H9 (cell line): ENCODE measurements at regions not wholly inside any gene's neighbourhood (a gene's known extent, or its start where the extent isn't known, plus 50 kb on each side); places are given as distances from the start of the nearest gene placed in this dataset.

ENCODE experiments used
- DNase-seq: peaks from one replicate; pipeline ENCODE4 v3.0.0-alpha.2; 2017
- H2AFZ ChIP-seq: one replicate; pipeline ENCODE4 v1.6.1; 2013; ENCODE audit warnings: mild to moderate bottlenecking, low read length, control low read depth, moderate library complexity
- H2AK5ac ChIP-seq: 2 replicates; pipeline ENCODE4 v1.6.1; 2013; ENCODE audit warnings: low read length, control low read depth, mixed read lengths; ENCODE audit not compliant: insufficient read length
- H2BK120ac ChIP-seq: one replicate; pipeline ENCODE4 v1.6.1; 2013; ENCODE audit warnings: low read depth, mild to moderate bottlenecking, low read length, control low read depth, inconsistent platforms; ENCODE audit not compliant: poor library complexity, severe bottlenecking
- H2BK12ac ChIP-seq: 2 replicates; pipeline ENCODE4 v1.6.1; 2013; ENCODE audit warnings: low read length, control low read depth, mixed read lengths, low read depth; ENCODE audit not compliant: insufficient read length
- H2BK15ac ChIP-seq: 2 replicates; pipeline ENCODE4 v1.6.1; 2013; ENCODE audit warnings: low read depth, low read length, control low read depth
- H2BK20ac ChIP-seq: one replicate; pipeline ENCODE4 v1.6.1; 2013; ENCODE audit warnings: low read depth, mild to moderate bottlenecking, low read length, control low read depth, inconsistent platforms; ENCODE audit not compliant: poor library complexity, severe bottlenecking
- H2BK5ac ChIP-seq: 2 replicates; pipeline ENCODE4 v1.6.1; 2013; ENCODE audit warnings: low read length, control low read depth, mixed read lengths; ENCODE audit not compliant: insufficient read length
- H3K14ac ChIP-seq: 2 replicates; pipeline ENCODE4 v1.6.1; 2013; ENCODE audit warnings: low read length, control low read depth; ENCODE audit not compliant: insufficient read depth
- H3K18ac ChIP-seq: 2 replicates; pipeline ENCODE4 v1.6.1; 2013; ENCODE audit warnings: low read depth, mild to moderate bottlenecking, mixed read lengths, low read length, control low read depth; ENCODE audit not compliant: insufficient read length
- H3K23ac ChIP-seq: 2 replicates; pipeline ENCODE4 v1.6.1; 2013; ENCODE audit warnings: low read length, control low read depth, mixed read lengths, low read depth; ENCODE audit not compliant: insufficient read length
- H3K23me2 ChIP-seq: 2 replicates; pipeline ENCODE4 v1.6.1; 2013; ENCODE audit warnings: low read depth, mild to moderate bottlenecking, mixed read lengths, low read length, control low read depth; ENCODE audit not compliant: insufficient read length, poor library complexity, severe bottlenecking
- H3K27ac ChIP-seq: 2 replicates; pipeline ENCODE4 v1.5.1; 2013; ENCODE audit warnings: low read length, control low read depth, mixed read lengths, low read depth; ENCODE audit not compliant: insufficient read length
- H3K27me3 ChIP-seq: 2 replicates; pipeline ENCODE4 v1.6.1; 2013; ENCODE audit warnings: low read length, control low read depth, inconsistent platforms; ENCODE audit not compliant: insufficient read depth
- H3K4ac ChIP-seq: 2 replicates; pipeline ENCODE4 v1.6.1; 2013; ENCODE audit warnings: low read depth, mild to moderate bottlenecking, control low read depth, inconsistent platforms, low read length, moderate library complexity
- H3K4me1 ChIP-seq: 2 replicates; pipeline ENCODE4 v1.6.1; 2013; ENCODE audit warnings: low read length, control low read depth, inconsistent platforms; ENCODE audit not compliant: insufficient read depth
- H3K4me2 ChIP-seq: 2 replicates; pipeline ENCODE4 v1.6.1; 2013; ENCODE audit warnings: low read length, control low read depth, mixed read lengths; ENCODE audit not compliant: insufficient read length, insufficient read depth
- H3K56ac ChIP-seq: 2 replicates; pipeline ENCODE4 v1.6.1; 2013; ENCODE audit warnings: low read depth, mild to moderate bottlenecking, mixed read lengths, low read length, control low read depth; ENCODE audit not compliant: insufficient read length
- H3K79me1 ChIP-seq: 2 replicates; pipeline ENCODE4 v1.6.1; 2013; ENCODE audit warnings: low read depth, mild to moderate bottlenecking, moderate library complexity, low read length, control low read depth, inconsistent platforms; ENCODE audit not compliant: insufficient read depth, poor library complexity, severe bottlenecking
- H3K79me2 ChIP-seq: 2 replicates; pipeline ENCODE4 v1.6.1; 2013; ENCODE audit warnings: low read length, control low read depth, inconsistent platforms; ENCODE audit not compliant: insufficient read depth
- H3K9ac ChIP-seq: 2 replicates; pipeline ENCODE4 v1.6.1; 2013; ENCODE audit warnings: low read length, control low read depth, mixed read lengths; ENCODE audit not compliant: insufficient read length; ENCODE audit errors: extremely low read depth
- H3K9me3 ChIP-seq: one replicate; pipeline ENCODE4 v1.6.1; 2013; ENCODE audit warnings: low read depth, low read length, inconsistent platforms; ENCODE audit not compliant: control insufficient read depth
- H3T11ph ChIP-seq: one replicate; pipeline ENCODE4 v1.6.1; 2013; ENCODE audit warnings: mild to moderate bottlenecking, low read length, control low read depth, inconsistent platforms
- H4K20me1 ChIP-seq: one replicate; pipeline ENCODE4 v1.6.1; 2013; ENCODE audit not compliant: control insufficient read depth, insufficient read length, insufficient read depth
- H4K5ac ChIP-seq: 2 replicates; pipeline ENCODE4 v1.6.1; 2013; ENCODE audit warnings: low read depth, mild to moderate bottlenecking, mixed read lengths, low read length, control low read depth; ENCODE audit not compliant: insufficient read length
- H4K8ac ChIP-seq: replicated peaks from 2 replicates; pipeline ENCODE4 v1.6.1; 2013; ENCODE audit warnings: low read length, control low read depth, mixed read lengths, low read depth; ENCODE audit not compliant: insufficient read length
- H4K91ac ChIP-seq: 2 replicates; pipeline ENCODE4 v1.6.1; 2013; ENCODE audit warnings: low read depth, mild to moderate bottlenecking, moderate library complexity, mixed read lengths, low read length, control low read depth; ENCODE audit not compliant: insufficient read length
- H3K27ac Mint-ChIP-seq, 3 experiments: 2 replicates in 2 of 3; 3 replicates in 1 of 3; pipeline ENCODE4 v1.8.0; 2020 to 2021; ENCODE audit warnings: mixed read lengths in 3 of 3, mild to moderate bottlenecking in 1 of 3, moderate library complexity in 1 of 3
- H3K27me3 Mint-ChIP-seq: 2 replicates; pipeline ENCODE4 v1.8.0; 2021; ENCODE audit warnings: low read depth, mild to moderate bottlenecking, moderate library complexity, mixed read lengths
- H3K36me3 Mint-ChIP-seq, 3 experiments: 2 replicates in 2 of 3; 3 replicates in 1 of 3; pipeline ENCODE4 v1.8.0; 2020 to 2021; ENCODE audit warnings: low read depth in 3 of 3, mixed read lengths in 3 of 3; ENCODE audit not compliant: insufficient read depth in 1 of 3
- H3K4me1 Mint-ChIP-seq, 2 experiments: 2 replicates each; pipeline ENCODE4 v1.8.0; 2020; ENCODE audit warnings: mixed read lengths in 2 of 2
- H3K4me3 Mint-ChIP-seq, 2 experiments: 2 replicates in 1 of 2; 3 replicates in 1 of 2; pipeline ENCODE4 v1.8.0; 2020 to 2021; ENCODE audit warnings: mild to moderate bottlenecking in 2 of 2, mixed read lengths in 2 of 2, moderate library complexity in 1 of 2
- H3K9me3 Mint-ChIP-seq, 2 experiments: 2 replicates in 1 of 2; 3 replicates in 1 of 2; pipeline ENCODE4 v1.8.0; 2020; ENCODE audit warnings: mild to moderate bottlenecking in 2 of 2, mixed read lengths in 2 of 2, moderate library complexity in 1 of 2
- WGBS: extraction: QIAGEN DNeasy Blood & Tissue Kit; methylation state at CpG from one replicate; pipeline ENCODE4 v1.1.7; 2013; ENCODE audit warnings: missing lambda C conversion rate, low lambda C conversion rate, mixed read lengths; ENCODE audit not compliant: insufficient read length; ENCODE audit errors: extremely low coverage; 5-methylcytosine and 5-hydroxymethylcytosine counted together
- TF ChIP-seq, protein P1 (sequence below): fragments of 200-600 bp; sonication (generic); conservative IDR thresholded peaks from 3 replicates; pipeline ENCODE4 v1.8.0; 2021; ENCODE audit warnings: antibody characterized with exemption, mild to moderate bottlenecking

DNA sequence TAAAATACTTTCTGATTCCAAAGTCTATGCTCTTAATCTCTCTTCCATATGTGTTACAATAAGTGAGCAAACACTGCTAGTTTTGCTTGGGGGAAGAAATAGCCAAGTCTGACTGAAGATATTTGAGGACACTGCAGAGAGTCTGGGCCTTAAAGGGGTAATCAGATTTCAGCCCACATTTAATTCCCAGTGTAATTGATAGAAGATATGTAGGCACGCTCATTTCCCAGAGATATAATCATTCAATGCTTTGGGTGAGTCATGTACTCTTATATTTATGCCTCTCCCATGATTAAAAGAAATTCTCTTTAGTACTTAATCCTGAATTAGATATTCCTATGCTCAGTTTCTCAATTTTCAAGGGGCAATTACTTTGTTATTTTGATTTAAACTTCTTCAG lies 178.1 kb upstream of the POM121L12 start:
- Histone ChIP-seq H3K4me1 (no peaks in the 10 kb centered on the region), H3K4me2 (no peak overlapping the region), H3T11ph (no peak overlapping the region), H3K23me2 (no peaks in the 10 kb centered on the region), H3K27ac (no peak overlapping the region), H2BK5ac (no peak overlapping the region), H3K79me2 (no peaks in the 10 kb centered on the region), H4K91ac (no peak overlapping the region), H2BK15ac (no peak overlapping the region), H3K56ac (no peak overlapping the region), H3K9me3 (no peaks in the 10 kb centered on the region), H3K27me3 (no peaks in the 10 kb centered on the region), H3K4ac (no peak overlapping the region), H3K23ac (no peak overlapping the region), H2BK12ac (no peak overlapping the region), H2BK120ac (no peak overlapping the region), H2AFZ (no peak overlapping the region), H4K5ac (no peak overlapping the region), H3K9ac (no peak overlapping the region), H3K18ac (no peak overlapping the region), H4K20me1 (no peaks in the 10 kb centered on the region), H3K79me1 (no peaks in the 10 kb centered on the region), H3K14ac (no peak overlapping the region), H4K8ac (no peak overlapping the region), H2AK5ac (no peak overlapping the region), H2BK20ac (no peak overlapping the region)
- no CpG with 5 or more reads among the region's 1 CpG for WGBS
- no peaks in the 10 kb centered on the region; a peak in 1 of 4 replicates for H3K4me1 Mint-ChIP-seq
- H3K36me3 Mint-ChIP-seq, result no peaks in the 10 kb centered on the region; a peak in 1 of 7 replicates
- no peaks in the 10 kb centered on the region for H3K27me3 Mint-ChIP-seq
- TF ChIP-seq, protein P1, sequence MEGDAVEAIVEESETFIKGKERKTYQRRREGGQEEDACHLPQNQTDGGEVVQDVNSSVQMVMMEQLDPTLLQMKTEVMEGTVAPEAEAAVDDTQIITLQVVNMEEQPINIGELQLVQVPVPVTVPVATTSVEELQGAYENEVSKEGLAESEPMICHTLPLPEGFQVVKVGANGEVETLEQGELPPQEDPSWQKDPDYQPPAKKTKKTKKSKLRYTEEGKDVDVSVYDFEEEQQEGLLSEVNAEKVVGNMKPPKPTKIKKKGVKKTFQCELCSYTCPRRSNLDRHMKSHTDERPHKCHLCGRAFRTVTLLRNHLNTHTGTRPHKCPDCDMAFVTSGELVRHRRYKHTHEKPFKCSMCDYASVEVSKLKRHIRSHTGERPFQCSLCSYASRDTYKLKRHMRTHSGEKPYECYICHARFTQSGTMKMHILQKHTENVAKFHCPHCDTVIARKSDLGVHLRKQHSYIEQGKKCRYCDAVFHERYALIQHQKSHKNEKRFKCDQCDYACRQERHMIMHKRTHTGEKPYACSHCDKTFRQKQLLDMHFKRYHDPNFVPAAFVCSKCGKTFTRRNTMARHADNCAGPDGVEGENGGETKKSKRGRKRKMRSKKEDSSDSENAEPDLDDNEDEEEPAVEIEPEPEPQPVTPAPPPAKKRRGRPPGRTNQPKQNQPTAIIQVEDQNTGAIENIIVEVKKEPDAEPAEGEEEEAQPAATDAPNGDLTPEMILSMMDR, result no peak
- no peak for DNase-seq
- no peak overlapping the region for H3K4me3 Mint-ChIP-seq
- no peak overlapping the region for H3K27ac Mint-ChIP-seq
- H3K9me3 Mint-ChIP-seq, result no peaks in the 10 kb centered on the region
